ENCODE measurements at regions not wholly inside any gene's neighbourhood (a gene's known extent, or its start where the extent isn't known, plus 50 kb on each side); places are given as distances from the start of the nearest gene placed in this dataset.
"Not testable (repeated sequence)": the region's sequence is repeated elsewhere in the genome, so short reads cannot be mapped to it uniquely, and the experiment has no call there.

- TF ChIP-seq CTCF (IDR thresholded peaks at IDR 0.05; ENCODE audit: unreplicated experiment in 3 of 3), result no peak
- Mint-ChIP-seq H3K36me3 (ENCODE audit: low read depth) (peaks cover 15% of the 10 kb centered on the region), H3K4me1 (no peaks in the 10 kb centered on the region), H3K27me3 (ENCODE audit: low read depth) (no peaks in the 10 kb centered on the region), H3K9me3 (peaks cover 12% of the 10 kb centered on the region), H3K4me3 (no peak overlapping the region), H3K27ac (no peak overlapping the region)
Measured at GRCh38 chr10:45564303-45564959, 108.1 kb downstream of the ZFAND4 start.

- peaks cover 12% of the 10 kb centered on the region for H3K36me3 Mint-ChIP-seq (ENCODE audit: low read depth)
- H3K4me1 Mint-ChIP-seq, result no peaks in the 10 kb centered on the region
- no peak overlapping the region for H3K4me3 Mint-ChIP-seq
- H3K27ac Mint-ChIP-seq, result no peak overlapping the region
- no peaks in the 10 kb centered on the region for H3K9me3 Mint-ChIP-seq
- no peaks in the 10 kb centered on the region for H3K27me3 Mint-ChIP-seq (ENCODE audit: low read depth)
- no peak for TF ChIP-seq CTCF (IDR thresholded peaks at IDR 0.05; ENCODE audit: unreplicated experiment in 3 of 3)
Measured at GRCh38 chr10:45561952-45562351, 110.6 kb downstream of the ZFAND4 start.

- Mint-ChIP-seq H3K4me1 (no peaks in the 10 kb centered on the region), H3K36me3 (ENCODE audit: low read depth) (peaks cover 12% of the 10 kb centered on the region), H3K27me3 (ENCODE audit: low read depth) (no peaks in the 10 kb centered on the region), H3K4me3 (no peak overlapping the region), H3K27ac (no peak overlapping the region), H3K9me3 (no peaks in the 10 kb centered on the region)
- TF ChIP-seq CTCF (IDR thresholded peaks at IDR 0.05; ENCODE audit: unreplicated experiment in 3 of 3), result no peak
Measured at GRCh38 chr10:45560262-45560661, 112.3 kb downstream of the ZFAND4 start.

GRCh38 chr10:45558425-45558824 is 114.1 kb downstream of the ZFAND4 start:
- H3K27ac Mint-ChIP-seq, result no peak overlapping the region
- no peaks in the 10 kb centered on the region for H3K27me3 Mint-ChIP-seq (ENCODE audit: low read depth)
- H3K36me3 Mint-ChIP-seq (ENCODE audit: low read depth), result peaks cover 12% of the 10 kb centered on the region
- H3K4me1 Mint-ChIP-seq, result no peaks in the 10 kb centered on the region
- H3K4me3 Mint-ChIP-seq, result no peak overlapping the region
- no peak for TF ChIP-seq CTCF (IDR thresholded peaks at IDR 0.05; ENCODE audit: unreplicated experiment in 3 of 3)
- no peaks in the 10 kb centered on the region for H3K9me3 Mint-ChIP-seq

- Mint-ChIP-seq H3K36me3 (ENCODE audit: low read depth) (peaks cover 12% of the 10 kb centered on the region), H3K9me3 (no peaks in the 10 kb centered on the region), H3K27me3 (ENCODE audit: low read depth) (no peaks in the 10 kb centered on the region), H3K4me1 (no peaks in the 10 kb centered on the region), H3K27ac (no peak overlapping the region), H3K4me3 (no peak overlapping the region)
- no peak for TF ChIP-seq CTCF (IDR thresholded peaks at IDR 0.05; ENCODE audit: unreplicated experiment in 3 of 3)
Measured at GRCh38 chr10:45557275-45557905, 115.2 kb downstream of the ZFAND4 start.

- no peaks in the 10 kb centered on the region for H3K27me3 Mint-ChIP-seq (ENCODE audit: low read depth)
- H3K27ac Mint-ChIP-seq, result no peak overlapping the region
- H3K36me3 Mint-ChIP-seq (ENCODE audit: low read depth), result peaks cover 11% of the 10 kb centered on the region
- no peak for TF ChIP-seq CTCF (IDR thresholded peaks at IDR 0.05; ENCODE audit: unreplicated experiment in 3 of 3)
- H3K4me3 Mint-ChIP-seq, result no peak overlapping the region
- H3K4me1 Mint-ChIP-seq, result no peaks in the 10 kb centered on the region
- no peaks in the 10 kb centered on the region for H3K9me3 Mint-ChIP-seq
Measured at GRCh38 chr10:45555795-45556194, 116.8 kb downstream of the ZFAND4 start.

GRCh38 chr10:45555332-45555731 is 117.2 kb downstream of the ZFAND4 start:
- H3K27me3 Mint-ChIP-seq (ENCODE audit: low read depth); H3K4me3 Mint-ChIP-seq; H3K9me3 Mint-ChIP-seq; H3K27ac Mint-ChIP-seq; H3K4me1 Mint-ChIP-seq; H3K36me3 Mint-ChIP-seq (ENCODE audit: low read depth): not testable (repeated sequence)

Data from nephron (organoid).